ENCODE measurements at regions not wholly inside any gene's neighbourhood (a gene's known extent, or its start where the extent isn't known, plus 50 kb on each side); places are given as distances from the start of the nearest gene placed in this dataset.

DNA sequence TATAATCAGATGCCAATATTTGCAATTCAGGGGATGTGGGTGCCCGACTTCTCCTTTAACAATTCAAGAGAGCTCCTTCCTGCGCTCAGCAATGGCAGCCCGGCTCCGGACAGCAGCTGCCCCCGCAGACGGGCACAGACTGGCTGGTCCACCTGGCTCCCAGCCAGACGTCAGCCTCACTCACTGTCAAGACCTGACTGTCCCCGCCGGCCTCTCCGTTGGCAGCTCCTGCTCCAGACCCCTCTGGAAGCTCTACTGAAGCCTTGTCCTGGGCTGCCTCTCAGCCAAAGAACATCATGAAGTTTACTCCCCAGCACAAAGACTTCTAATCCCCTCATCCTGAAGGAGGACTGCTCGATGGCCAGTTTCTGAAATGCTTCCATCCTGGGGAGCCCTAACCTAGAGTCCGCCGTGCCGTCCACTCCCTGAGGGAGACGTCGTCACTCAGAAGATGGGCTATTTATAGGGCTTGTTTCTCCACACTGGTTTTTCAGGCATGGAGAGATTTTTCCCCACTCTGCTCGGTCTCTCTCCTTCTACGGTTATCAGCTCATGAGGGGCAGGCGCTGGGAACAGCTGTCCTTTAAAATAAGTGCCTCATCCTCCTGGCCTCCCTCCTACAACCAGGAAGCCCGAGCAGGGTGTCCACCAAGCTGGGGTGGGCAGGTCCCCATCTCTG is 126.2 kb downstream of the RFLNA start:
- ATAC-seq (no peak), DNase-seq (ENCODE audit: low spot score) (no peak)
- peaks cover 3% of the 10 kb centered on the region; the same call in 1 of the 2 replicates for H3K4me1 Mint-ChIP-seq
- no peak overlapping the region; the same call in 1 of the 2 replicates for H3K27ac Mint-ChIP-seq
- no peaks in the 10 kb centered on the region for H3K9me3 Mint-ChIP-seq
- TF ChIP-seq, protein P1, sequence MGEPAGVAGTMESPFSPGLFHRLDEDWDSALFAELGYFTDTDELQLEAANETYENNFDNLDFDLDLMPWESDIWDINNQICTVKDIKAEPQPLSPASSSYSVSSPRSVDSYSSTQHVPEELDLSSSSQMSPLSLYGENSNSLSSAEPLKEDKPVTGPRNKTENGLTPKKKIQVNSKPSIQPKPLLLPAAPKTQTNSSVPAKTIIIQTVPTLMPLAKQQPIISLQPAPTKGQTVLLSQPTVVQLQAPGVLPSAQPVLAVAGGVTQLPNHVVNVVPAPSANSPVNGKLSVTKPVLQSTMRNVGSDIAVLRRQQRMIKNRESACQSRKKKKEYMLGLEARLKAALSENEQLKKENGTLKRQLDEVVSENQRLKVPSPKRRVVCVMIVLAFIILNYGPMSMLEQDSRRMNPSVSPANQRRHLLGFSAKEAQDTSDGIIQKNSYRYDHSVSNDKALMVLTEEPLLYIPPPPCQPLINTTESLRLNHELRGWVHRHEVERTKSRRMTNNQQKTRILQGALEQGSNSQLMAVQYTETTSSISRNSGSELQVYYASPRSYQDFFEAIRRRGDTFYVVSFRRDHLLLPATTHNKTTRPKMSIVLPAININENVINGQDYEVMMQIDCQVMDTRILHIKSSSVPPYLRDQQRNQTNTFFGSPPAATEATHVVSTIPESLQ (CRISPR knock-in tag; IDR thresholded peaks at IDR 0.05): no peak
- no peak for TF ChIP-seq ESRRA (CRISPR knock-in tag; IDR thresholded peaks at IDR 0.05; ENCODE audit: borderline replicate concordance)
- TF ChIP-seq CBFB (CRISPR knock-in tag; IDR thresholded peaks at IDR 0.05; ENCODE audit: low read depth): no peak
- TF ChIP-seq ZNF416 (CRISPR knock-in tag; IDR thresholded peaks at IDR 0.05): no peak
- TF ChIP-seq, protein P2, sequence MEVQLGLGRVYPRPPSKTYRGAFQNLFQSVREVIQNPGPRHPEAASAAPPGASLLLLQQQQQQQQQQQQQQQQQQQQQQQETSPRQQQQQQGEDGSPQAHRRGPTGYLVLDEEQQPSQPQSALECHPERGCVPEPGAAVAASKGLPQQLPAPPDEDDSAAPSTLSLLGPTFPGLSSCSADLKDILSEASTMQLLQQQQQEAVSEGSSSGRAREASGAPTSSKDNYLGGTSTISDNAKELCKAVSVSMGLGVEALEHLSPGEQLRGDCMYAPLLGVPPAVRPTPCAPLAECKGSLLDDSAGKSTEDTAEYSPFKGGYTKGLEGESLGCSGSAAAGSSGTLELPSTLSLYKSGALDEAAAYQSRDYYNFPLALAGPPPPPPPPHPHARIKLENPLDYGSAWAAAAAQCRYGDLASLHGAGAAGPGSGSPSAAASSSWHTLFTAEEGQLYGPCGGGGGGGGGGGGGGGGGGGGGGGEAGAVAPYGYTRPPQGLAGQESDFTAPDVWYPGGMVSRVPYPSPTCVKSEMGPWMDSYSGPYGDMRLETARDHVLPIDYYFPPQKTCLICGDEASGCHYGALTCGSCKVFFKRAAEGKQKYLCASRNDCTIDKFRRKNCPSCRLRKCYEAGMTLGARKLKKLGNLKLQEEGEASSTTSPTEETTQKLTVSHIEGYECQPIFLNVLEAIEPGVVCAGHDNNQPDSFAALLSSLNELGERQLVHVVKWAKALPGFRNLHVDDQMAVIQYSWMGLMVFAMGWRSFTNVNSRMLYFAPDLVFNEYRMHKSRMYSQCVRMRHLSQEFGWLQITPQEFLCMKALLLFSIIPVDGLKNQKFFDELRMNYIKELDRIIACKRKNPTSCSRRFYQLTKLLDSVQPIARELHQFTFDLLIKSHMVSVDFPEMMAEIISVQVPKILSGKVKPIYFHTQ (CRISPR knock-in tag; IDR thresholded peaks at IDR 0.05): no peak
- no peak for TF ChIP-seq FOXP1 (CRISPR knock-in tag; IDR thresholded peaks at IDR 0.05; ENCODE audit: borderline replicate concordance)
- TF ChIP-seq, protein P3, sequence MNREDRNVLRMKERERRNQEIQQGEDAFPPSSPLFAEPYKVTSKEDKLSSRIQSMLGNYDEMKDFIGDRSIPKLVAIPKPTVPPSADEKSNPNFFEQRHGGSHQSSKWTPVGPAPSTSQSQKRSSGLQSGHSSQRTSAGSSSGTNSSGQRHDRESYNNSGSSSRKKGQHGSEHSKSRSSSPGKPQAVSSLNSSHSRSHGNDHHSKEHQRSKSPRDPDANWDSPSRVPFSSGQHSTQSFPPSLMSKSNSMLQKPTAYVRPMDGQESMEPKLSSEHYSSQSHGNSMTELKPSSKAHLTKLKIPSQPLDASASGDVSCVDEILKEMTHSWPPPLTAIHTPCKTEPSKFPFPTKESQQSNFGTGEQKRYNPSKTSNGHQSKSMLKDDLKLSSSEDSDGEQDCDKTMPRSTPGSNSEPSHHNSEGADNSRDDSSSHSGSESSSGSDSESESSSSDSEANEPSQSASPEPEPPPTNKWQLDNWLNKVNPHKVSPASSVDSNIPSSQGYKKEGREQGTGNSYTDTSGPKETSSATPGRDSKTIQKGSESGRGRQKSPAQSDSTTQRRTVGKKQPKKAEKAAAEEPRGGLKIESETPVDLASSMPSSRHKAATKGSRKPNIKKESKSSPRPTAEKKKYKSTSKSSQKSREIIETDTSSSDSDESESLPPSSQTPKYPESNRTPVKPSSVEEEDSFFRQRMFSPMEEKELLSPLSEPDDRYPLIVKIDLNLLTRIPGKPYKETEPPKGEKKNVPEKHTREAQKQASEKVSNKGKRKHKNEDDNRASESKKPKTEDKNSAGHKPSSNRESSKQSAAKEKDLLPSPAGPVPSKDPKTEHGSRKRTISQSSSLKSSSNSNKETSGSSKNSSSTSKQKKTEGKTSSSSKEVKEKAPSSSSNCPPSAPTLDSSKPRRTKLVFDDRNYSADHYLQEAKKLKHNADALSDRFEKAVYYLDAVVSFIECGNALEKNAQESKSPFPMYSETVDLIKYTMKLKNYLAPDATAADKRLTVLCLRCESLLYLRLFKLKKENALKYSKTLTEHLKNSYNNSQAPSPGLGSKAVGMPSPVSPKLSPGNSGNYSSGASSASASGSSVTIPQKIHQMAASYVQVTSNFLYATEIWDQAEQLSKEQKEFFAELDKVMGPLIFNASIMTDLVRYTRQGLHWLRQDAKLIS (CRISPR knock-in tag; IDR thresholded peaks at IDR 0.05; ENCODE audit: borderline replicate concordance): no peak
- TF ChIP-seq, protein P4, sequence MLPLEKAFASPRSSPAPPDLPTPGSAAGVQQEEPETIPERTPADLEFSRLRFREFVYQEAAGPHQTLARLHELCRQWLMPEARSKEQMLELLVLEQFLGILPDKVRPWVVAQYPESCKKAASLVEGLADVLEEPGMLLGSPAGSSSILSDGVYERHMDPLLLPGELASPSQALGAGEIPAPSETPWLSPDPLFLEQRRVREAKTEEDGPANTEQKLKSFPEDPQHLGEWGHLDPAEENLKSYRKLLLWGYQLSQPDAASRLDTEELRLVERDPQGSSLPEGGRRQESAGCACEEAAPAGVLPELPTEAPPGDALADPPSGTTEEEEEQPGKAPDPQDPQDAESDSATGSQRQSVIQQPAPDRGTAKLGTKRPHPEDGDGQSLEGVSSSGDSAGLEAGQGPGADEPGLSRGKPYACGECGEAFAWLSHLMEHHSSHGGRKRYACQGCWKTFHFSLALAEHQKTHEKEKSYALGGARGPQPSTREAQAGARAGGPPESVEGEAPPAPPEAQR (CRISPR knock-in tag; IDR thresholded peaks at IDR 0.05): no peak
- TF ChIP-seq, protein P5, sequence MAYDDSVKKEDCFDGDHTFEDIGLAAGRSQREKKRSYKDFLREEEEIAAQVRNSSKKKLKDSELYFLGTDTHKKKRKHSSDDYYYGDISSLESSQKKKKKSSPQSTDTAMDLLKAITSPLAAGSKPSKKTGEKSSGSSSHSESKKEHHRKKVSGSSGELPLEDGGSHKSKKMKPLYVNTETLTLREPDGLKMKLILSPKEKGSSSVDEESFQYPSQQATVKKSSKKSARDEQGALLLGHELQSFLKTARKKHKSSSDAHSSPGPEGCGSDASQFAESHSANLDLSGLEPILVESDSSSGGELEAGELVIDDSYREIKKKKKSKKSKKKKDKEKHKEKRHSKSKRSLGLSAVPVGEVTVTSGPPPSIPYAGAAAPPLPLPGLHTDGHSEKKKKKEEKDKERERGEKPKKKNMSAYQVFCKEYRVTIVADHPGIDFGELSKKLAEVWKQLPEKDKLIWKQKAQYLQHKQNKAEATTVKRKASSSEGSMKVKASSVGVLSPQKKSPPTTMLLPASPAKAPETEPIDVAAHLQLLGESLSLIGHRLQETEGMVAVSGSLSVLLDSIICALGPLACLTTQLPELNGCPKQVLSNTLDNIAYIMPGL (CRISPR knock-in tag; IDR thresholded peaks at IDR 0.05): no peak
- no peak for TF ChIP-seq PRRX2 (CRISPR knock-in tag; IDR thresholded peaks at IDR 0.05)
- no peak for TF ChIP-seq SP1 (CRISPR knock-in tag; conservative IDR thresholded peaks at IDR 0.05)
- no peak for TF ChIP-seq NR3C1 (CRISPR knock-in tag; conservative IDR thresholded peaks at IDR 0.05; ENCODE audit: low read depth)
- TF ChIP-seq, protein P6, sequence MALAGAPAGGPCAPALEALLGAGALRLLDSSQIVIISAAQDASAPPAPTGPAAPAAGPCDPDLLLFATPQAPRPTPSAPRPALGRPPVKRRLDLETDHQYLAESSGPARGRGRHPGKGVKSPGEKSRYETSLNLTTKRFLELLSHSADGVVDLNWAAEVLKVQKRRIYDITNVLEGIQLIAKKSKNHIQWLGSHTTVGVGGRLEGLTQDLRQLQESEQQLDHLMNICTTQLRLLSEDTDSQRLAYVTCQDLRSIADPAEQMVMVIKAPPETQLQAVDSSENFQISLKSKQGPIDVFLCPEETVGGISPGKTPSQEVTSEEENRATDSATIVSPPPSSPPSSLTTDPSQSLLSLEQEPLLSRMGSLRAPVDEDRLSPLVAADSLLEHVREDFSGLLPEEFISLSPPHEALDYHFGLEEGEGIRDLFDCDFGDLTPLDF (CRISPR knock-in tag; IDR thresholded peaks at IDR 0.05): no peak
- TF ChIP-seq TP53 (CRISPR knock-in tag; IDR thresholded peaks at IDR 0.05): no peak
- TF ChIP-seq NFATC4 (CRISPR knock-in tag; IDR thresholded peaks at IDR 0.05): no peak
- no peak for TF ChIP-seq ZNF138 (CRISPR knock-in tag; conservative IDR thresholded peaks at IDR 0.05)
- no peaks in the 10 kb centered on the region for H3K27me3 Mint-ChIP-seq (ENCODE audit: low read depth)
- H3K4me3 Mint-ChIP-seq: no peak overlapping the region
- peaks cover 41% of the 10 kb centered on the region for H3K36me3 Mint-ChIP-seq
- ChIA-PET CTCF (interaction anchor here (1.0 kb wide), 1 partner anchor 22 kb away, joined by 4 read pairs; no protein-coding TSS in a partner anchor), POLR2A (no interaction called here)

Data from WTC11 (cell line).